CD8-positive, alpha-beta memory T cell (primary cell): ENCODE measurements at regions not wholly inside any gene's neighbourhood (a gene's known extent, or its start where the extent isn't known, plus 50 kb on each side); places are given as distances from the start of the nearest gene placed in this dataset.

Source experiments
- CTCF ChIA-PET: fragments of 350-600 bp; sonication (Branson Sonifier 250); formaldehyde crosslinking; loops from one replicate; lab custom pipeline; 2021; ENCODE audit warnings: antibody characterized with exemption; lab: Charles Lee
- POLR2A ChIA-PET: fragments of 350-600 bp; sonication (Branson Sonifier 250); formaldehyde crosslinking; loops from one replicate; lab custom pipeline; 2021; ENCODE audit warnings: antibody characterized with exemption; lab: Charles Lee
- DNase-seq, 5 donors: peaks; one replicate each; pipeline versions ENCODE4 v3.0.0 to v3.0.0-alpha.2; 2020 to 2022; ENCODE audit warnings: mixed read lengths in 1 of 5
- H3K27ac ChIP-seq: one replicate; pipeline ENCODE4 v1.7.0; 2013; ENCODE audit warnings: low read depth, mild to moderate bottlenecking, low read length, moderate library complexity
- H3K27me3 ChIP-seq: 2 replicates; pipeline ENCODE4 v1.7.0; 2013; ENCODE audit warnings: low read length, mild to moderate bottlenecking; ENCODE audit not compliant: insufficient read depth, poor library complexity, severe bottlenecking
- H3K36me3 ChIP-seq: 2 replicates; pipeline ENCODE4 v1.7.0; 2013; ENCODE audit warnings: mild to moderate bottlenecking, low read length, moderate library complexity; ENCODE audit not compliant: insufficient read depth
- H3K4me1 ChIP-seq: 2 replicates; pipeline ENCODE4 v1.7.0; 2013; ENCODE audit warnings: mild to moderate bottlenecking, low read length, moderate library complexity; ENCODE audit not compliant: insufficient read depth
- H3K4me3 ChIP-seq: 2 replicates; pipeline ENCODE4 v1.7.0; 2013; ENCODE audit warnings: mild to moderate bottlenecking, low read length
- H3K9me3 ChIP-seq: 2 replicates; pipeline ENCODE4 v1.7.0; 2013; ENCODE audit warnings: mild to moderate bottlenecking, low read length
- H3K27ac Mint-ChIP-seq, 8 donors: one replicate each; pipeline ENCODE4 v1.8.0; 2020 to 2021; ENCODE audit warnings: mixed read lengths in 8 of 8, mild to moderate bottlenecking in 6 of 8, inconsistent platforms in 3 of 8, moderate library complexity in 3 of 8
- H3K27me3 Mint-ChIP-seq, 2 donors: one replicate each; pipeline ENCODE4 v1.8.0; 2020 to 2021; ENCODE audit warnings: mixed read lengths in 2 of 2, mild to moderate bottlenecking in 1 of 2, moderate library complexity in 1 of 2
- H3K36me3 Mint-ChIP-seq, 3 donors: one replicate each; pipeline ENCODE4 v1.8.0; 2020 to 2021; ENCODE audit warnings: mixed read lengths in 3 of 3, inconsistent platforms in 1 of 3, mild to moderate bottlenecking in 1 of 3
- H3K4me1 Mint-ChIP-seq, 3 donors: one replicate each; pipeline ENCODE4 v1.8.0; 2020 to 2021; ENCODE audit warnings: mixed read lengths in 3 of 3, inconsistent platforms in 1 of 3, mild to moderate bottlenecking in 1 of 3
- H3K4me3 Mint-ChIP-seq, 7 donors: one replicate each; pipeline ENCODE4 v1.8.0; 2020 to 2021; ENCODE audit warnings: mixed read lengths in 7 of 7, mild to moderate bottlenecking in 6 of 7, moderate library complexity in 4 of 7, inconsistent platforms in 2 of 7
- H3K9me3 Mint-ChIP-seq, 5 donors: one replicate each; pipeline ENCODE4 v1.8.0; 2020 to 2022; ENCODE audit warnings: mixed read lengths in 5 of 5, mild to moderate bottlenecking in 3 of 5, moderate library complexity in 2 of 5, inconsistent platforms in 1 of 5

- no peak overlapping the region for H3K27ac Mint-ChIP-seq
These were observed 262.4 kb downstream of the OMA1 start for GRCh38 chr1:58284225-58284510.

GRCh38 chr1:58283388-58284224 is 262.9 kb downstream of the OMA1 start:
- DNase-seq, result no peak
- ChIA-PET CTCF (no interaction called here), POLR2A (no interaction called here)
- Histone ChIP-seq H3K27ac (no peak overlapping the region), H3K27me3 (no peaks in the 10 kb centered on the region), H3K4me3 (no peak overlapping the region), H3K36me3 (no peaks in the 10 kb centered on the region), H3K9me3 (no peaks in the 10 kb centered on the region), H3K4me1 (no peaks in the 10 kb centered on the region)
- Mint-ChIP-seq H3K27ac (no peak overlapping the region), H3K4me3 (no peak overlapping the region), H3K9me3 (peaks cover 0 to 5% (median 2%) of the 10 kb centered on the region in 5 donors), H3K4me1 (no peaks in the 10 kb centered on the region), H3K27me3 (no peaks in the 10 kb centered on the region), H3K36me3 (peaks cover 0 to 25% (median 0%) of the 10 kb centered on the region in 3 donors)

More at GRCh38 chr1:58284225-58284510, 262.4 kb downstream of the OMA1 start:
- H3K4me3 ChIP-seq, result no peak overlapping the region
- no peak for DNase-seq
- H3K27me3 Mint-ChIP-seq, result no peaks in the 10 kb centered on the region
- peaks cover 0 to 5% (median 2%) of the 10 kb centered on the region in 5 donors for H3K9me3 Mint-ChIP-seq
- H3K27ac ChIP-seq, result no peak overlapping the region
- H3K9me3 ChIP-seq, result no peaks in the 10 kb centered on the region
- POLR2A ChIA-PET, result no interaction called here
- no peak overlapping the region for H3K4me3 Mint-ChIP-seq
- no peaks in the 10 kb centered on the region for H3K4me1 Mint-ChIP-seq
- no peaks in the 10 kb centered on the region for H3K36me3 ChIP-seq
- H3K36me3 Mint-ChIP-seq, result peaks cover 0 to 25% (median 0%) of the 10 kb centered on the region in 3 donors
- H3K27me3 ChIP-seq, result no peaks in the 10 kb centered on the region
- H3K4me1 ChIP-seq, result no peaks in the 10 kb centered on the region
- CTCF ChIA-PET, result no interaction called here

DNA sequence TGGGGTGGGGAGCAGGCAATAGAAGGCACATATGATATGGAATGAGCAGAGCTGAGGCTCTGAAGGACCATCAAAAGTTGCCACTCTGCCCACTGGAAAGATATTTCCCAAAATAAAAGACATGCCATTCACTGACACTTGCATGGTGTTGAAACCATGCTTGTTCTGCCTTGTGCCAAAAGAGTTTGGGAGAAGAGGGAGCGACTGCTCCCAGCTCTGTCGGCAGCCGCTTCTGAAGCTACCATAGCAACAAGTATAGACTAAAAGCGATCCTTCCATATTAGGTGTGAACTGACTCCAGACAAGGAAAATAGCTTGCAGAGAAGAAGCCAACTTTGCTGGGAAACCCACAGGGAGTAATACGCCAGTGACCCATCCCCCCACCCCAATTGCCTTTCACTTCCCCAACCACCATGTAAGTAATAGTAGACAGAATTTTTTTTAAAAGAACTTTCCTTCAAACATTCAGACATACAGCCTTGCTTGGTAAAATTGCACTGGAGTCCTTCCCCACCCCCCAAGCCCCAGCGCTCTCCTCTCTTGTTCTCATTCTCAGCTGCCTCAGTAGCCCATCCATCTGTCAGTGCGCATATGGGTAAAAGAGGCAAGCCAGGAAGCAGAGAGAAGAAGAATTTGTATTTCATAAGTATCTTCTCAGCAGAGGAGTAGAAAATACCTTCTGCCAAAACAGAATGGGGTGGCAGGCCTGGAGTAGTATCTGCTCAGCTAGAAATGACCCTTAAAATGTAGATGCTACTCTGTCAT is 263.7 kb downstream of the OMA1 start:
- H3K4me3 ChIP-seq, result no peak overlapping the region
- H3K9me3 ChIP-seq, result no peaks in the 10 kb centered on the region
- Mint-ChIP-seq H3K4me3 (no peak overlapping the region), H3K9me3 (peaks cover 0 to 5% (median 1%) of the 10 kb centered on the region in 5 donors), H3K27me3 (peaks cover 0 to 1% of the 10 kb centered on the region in 2 donors), H3K27ac (no peak overlapping the region), H3K4me1 (no peaks in the 10 kb centered on the region), H3K36me3 (peaks cover 0 to 23% (median 0%) of the 10 kb centered on the region in 3 donors)
- ChIA-PET CTCF (interaction anchor here (0.6 kb wide), 1 partner anchor 490 kb away, joined by 3 read pairs; no protein-coding TSS in a partner anchor), POLR2A (no interaction called here)
- no peaks in the 10 kb centered on the region for H3K36me3 ChIP-seq
- no peaks in the 10 kb centered on the region for H3K27me3 ChIP-seq
- H3K27ac ChIP-seq, result no peak overlapping the region
- no peak for DNase-seq
- no peaks in the 10 kb centered on the region for H3K4me1 ChIP-seq

- Mint-ChIP-seq H3K4me1 (no peaks in the 10 kb centered on the region), H3K4me3 (no peak overlapping the region), H3K36me3 (peaks cover 0 to 7% (median 0%) of the 10 kb centered on the region in 3 donors), H3K27ac (no peak overlapping the region), H3K9me3 (peaks cover 0 to 5% (median 2%) of the 10 kb centered on the region in 5 donors), H3K27me3 (no peaks in the 10 kb centered on the region)
- ChIA-PET POLR2A (no interaction called here), CTCF (no interaction called here)
- H3K9me3 ChIP-seq, result no peaks in the 10 kb centered on the region
- H3K36me3 ChIP-seq, result no peaks in the 10 kb centered on the region
- H3K4me1 ChIP-seq, result no peaks in the 10 kb centered on the region
- H3K4me3 ChIP-seq, result no peak overlapping the region
- H3K27me3 ChIP-seq, result no peaks in the 10 kb centered on the region
- H3K27ac ChIP-seq, result no peak overlapping the region
- DNase-seq, result no peak
These were observed 280.3 kb downstream of the OMA1 start for GRCh38 chr1:58266242-58266641.

DNA sequence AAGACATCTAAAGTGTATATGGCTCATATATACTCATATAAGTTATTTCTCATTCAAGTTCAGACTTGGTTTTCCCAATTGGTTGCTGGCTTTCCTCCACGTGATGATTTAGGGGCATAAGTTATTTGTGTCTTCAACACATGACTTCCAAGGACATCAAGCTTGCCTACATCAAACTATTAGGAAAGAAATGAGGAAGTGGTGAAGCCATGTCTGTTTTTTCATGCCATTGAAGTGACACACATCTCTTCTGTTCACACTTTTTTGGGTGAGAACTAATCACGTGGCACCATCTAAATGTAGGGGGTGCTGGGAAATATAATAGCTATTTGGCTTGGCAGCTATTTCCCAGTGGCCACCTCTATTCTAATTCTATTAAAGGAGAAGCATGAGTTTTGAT is 282.1 kb downstream of the OMA1 start:
- Histone ChIP-seq H3K27me3 (no peaks in the 10 kb centered on the region), H3K27ac (no peak overlapping the region), H3K9me3 (no peaks in the 10 kb centered on the region), H3K4me3 (no peak overlapping the region), H3K36me3 (no peaks in the 10 kb centered on the region), H3K4me1 (no peaks in the 10 kb centered on the region)
- H3K9me3 Mint-ChIP-seq, result peaks cover 0 to 5% (median 2%) of the 10 kb centered on the region in 5 donors
- H3K4me3 Mint-ChIP-seq, result no peak overlapping the region
- no peak for DNase-seq
- no peak overlapping the region for H3K27ac Mint-ChIP-seq
- POLR2A ChIA-PET, result no interaction called here
- CTCF ChIA-PET, result no interaction called here
- no peaks in the 10 kb centered on the region for H3K4me1 Mint-ChIP-seq
- H3K27me3 Mint-ChIP-seq, result no peaks in the 10 kb centered on the region
- peaks cover 0 to 7% (median 2%) of the 10 kb centered on the region in 3 donors for H3K36me3 Mint-ChIP-seq

- Histone ChIP-seq H3K36me3 (no peaks in the 10 kb centered on the region), H3K27ac (no peak overlapping the region), H3K4me3 (no peak overlapping the region), H3K9me3 (no peaks in the 10 kb centered on the region), H3K27me3 (no peaks in the 10 kb centered on the region), H3K4me1 (no peaks in the 10 kb centered on the region)
- ChIA-PET CTCF (no interaction called here), POLR2A (no interaction called here)
- Mint-ChIP-seq H3K9me3 (peaks cover 0 to 4% (median 0%) of the 10 kb centered on the region in 5 donors), H3K4me3 (no peak overlapping the region), H3K27ac (no peak overlapping the region), H3K36me3 (peaks cover 0 to 7% (median 2%) of the 10 kb centered on the region in 3 donors), H3K27me3 (no peaks in the 10 kb centered on the region), H3K4me1 (no peaks in the 10 kb centered on the region)
- no peak for DNase-seq
These were observed 283.8 kb downstream of the OMA1 start for GRCh38 chr1:58262702-58263101.

DNA sequence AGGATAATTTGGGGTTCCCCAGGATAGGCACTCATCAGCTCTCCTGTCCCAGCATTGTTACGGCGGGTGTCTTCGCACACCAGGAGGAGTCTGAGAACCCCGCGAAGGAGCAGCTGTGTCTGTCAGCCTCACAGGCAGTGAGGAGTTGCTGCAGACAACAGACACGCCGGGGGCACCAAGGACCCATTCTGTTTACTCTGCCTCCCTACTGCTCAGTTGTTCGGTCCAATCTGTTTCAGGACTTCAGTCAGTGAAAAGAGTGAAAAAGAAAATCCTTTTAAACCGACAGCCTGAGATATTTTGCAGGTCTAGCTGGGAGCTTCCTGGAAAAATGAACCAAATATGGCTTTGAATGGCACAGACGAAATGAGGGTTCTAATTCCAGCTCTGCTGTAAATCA is 288.4 kb downstream of the OMA1 start:
- H3K4me1 Mint-ChIP-seq, result no peaks in the 10 kb centered on the region
- CTCF ChIA-PET, result no interaction called here
- Histone ChIP-seq H3K36me3 (no peaks in the 10 kb centered on the region), H3K4me3 (no peak overlapping the region), H3K4me1 (no peaks in the 10 kb centered on the region), H3K27ac (no peak overlapping the region), H3K27me3 (no peaks in the 10 kb centered on the region), H3K9me3 (no peaks in the 10 kb centered on the region)
- peaks cover 0 to 6% (median 3%) of the 10 kb centered on the region in 5 donors for H3K9me3 Mint-ChIP-seq
- peaks cover 0 to 6% (median 2%) of the 10 kb centered on the region in 3 donors for H3K36me3 Mint-ChIP-seq
- no peak overlapping the region for H3K27ac Mint-ChIP-seq
- H3K4me3 Mint-ChIP-seq, result no peak overlapping the region
- H3K27me3 Mint-ChIP-seq, result no peaks in the 10 kb centered on the region
- DNase-seq, result no peak
- POLR2A ChIA-PET, result no interaction called here

DNA sequence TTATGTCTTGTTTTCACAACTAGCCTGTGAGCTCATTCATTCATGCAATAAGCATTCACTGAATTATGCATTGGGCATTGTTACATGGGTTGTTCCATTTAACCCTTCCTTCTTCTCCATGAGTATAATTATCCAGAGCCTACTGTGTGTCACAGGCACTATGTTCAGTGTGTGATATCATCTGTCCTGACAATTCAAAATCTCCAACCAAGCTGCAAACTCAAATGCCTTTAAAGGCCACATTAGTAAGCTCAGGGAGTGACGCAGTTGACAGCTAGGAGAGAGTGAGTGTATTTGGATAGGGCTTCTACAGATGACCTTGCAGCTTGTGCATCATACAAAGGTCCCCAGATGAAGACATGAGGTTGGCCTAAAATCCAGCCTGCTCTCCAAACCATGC is 289.5 kb downstream of the OMA1 start:
- Mint-ChIP-seq H3K36me3 (peaks cover 0 to 6% (median 2%) of the 10 kb centered on the region in 3 donors), H3K9me3 (peaks cover 0 to 6% (median 3%) of the 10 kb centered on the region in 5 donors), H3K4me1 (no peaks in the 10 kb centered on the region), H3K27ac (no peak overlapping the region), H3K27me3 (no peaks in the 10 kb centered on the region), H3K4me3 (no peak overlapping the region)
- ChIA-PET CTCF (interaction anchor here (0.6 kb wide), 1 partner anchor 284 kb away, joined by 3 read pairs; no protein-coding TSS in a partner anchor), POLR2A (no interaction called here)
- Histone ChIP-seq H3K27me3 (no peaks in the 10 kb centered on the region), H3K4me1 (no peaks in the 10 kb centered on the region), H3K9me3 (no peaks in the 10 kb centered on the region), H3K36me3 (no peaks in the 10 kb centered on the region), H3K27ac (no peak overlapping the region), H3K4me3 (no peak overlapping the region)
- DNase-seq, result no peak
